IMR-90 (cell line): ENCODE measurements at regions not wholly inside any gene's neighbourhood (a gene's known extent, or its start where the extent isn't known, plus 50 kb on each side); places are given as distances from the start of the nearest gene placed in this dataset.

Source experiments
- CHD1 ChIP-seq: IDR thresholded peaks from 2 replicates; pipeline ENCODE4 v1.6.1; 2012; ENCODE audit warnings: low read depth, low read length, improper control_type of control experiment
- FOS ChIP-seq: fragments of 150-350 bp; IDR thresholded peaks from 2 replicates; pipeline ENCODE4 v1.6.1; 2016; ENCODE audit warnings: low read depth, low read length
- MXI1 ChIP-seq: IDR thresholded peaks from 2 replicates; pipeline ENCODE4 v1.6.1; 2012; ENCODE audit warnings: low read depth, mild to moderate bottlenecking, low read length, moderate library complexity, borderline replicate concordance
- POLR2A ChIP-seq: IDR thresholded peaks from 2 replicates; pipeline ENCODE4 v1.6.1; 2012; ENCODE audit warnings: mild to moderate bottlenecking, low read depth, low read length
- RAD21 ChIP-seq: IDR thresholded peaks from 2 replicates; pipeline ENCODE4 v1.6.1; 2012; ENCODE audit warnings: low read length, improper control_type of control experiment
- RFX5 ChIP-seq: IDR thresholded peaks from 2 replicates; pipeline ENCODE4 v1.8.0; 2012; ENCODE audit warnings: low read depth, mild to moderate bottlenecking, low read length, moderate library complexity
- SMC3 ChIP-seq: fragments of 150-350 bp; IDR thresholded peaks from 2 replicates; pipeline ENCODE4 v1.6.1; 2016; ENCODE audit warnings: low read depth, mild to moderate bottlenecking, antibody characterized with exemption, low read length, moderate library complexity
- TF ChIP-seq, protein P1 (sequence below): conservative IDR thresholded peaks from 2 replicates; pipeline ENCODE4 v1.5.1; 2012; ENCODE audit warnings: mild to moderate bottlenecking, low read depth, low read length, improper control_type of control experiment

DNA sequence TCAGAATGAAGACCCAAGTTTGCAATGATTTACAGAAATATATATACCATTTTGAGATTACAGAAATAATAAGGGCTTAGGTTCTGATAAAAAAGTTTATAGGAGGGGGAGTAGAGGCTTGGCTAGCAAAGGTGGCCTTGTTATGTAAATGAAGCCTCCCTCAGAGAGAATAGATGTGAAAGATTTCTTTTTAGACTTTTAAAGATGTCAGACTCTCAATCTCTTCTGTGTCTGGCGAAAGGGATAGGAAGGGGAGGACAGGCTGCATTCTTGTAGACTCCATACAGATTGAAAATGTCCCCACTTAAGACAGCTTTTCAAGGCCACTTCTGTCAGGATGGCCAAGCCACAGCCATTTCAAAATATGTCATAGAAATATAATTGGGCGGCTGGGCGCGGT, 63.1 kb upstream of the CLINT1 start:
- TF ChIP-seq, protein P1, sequence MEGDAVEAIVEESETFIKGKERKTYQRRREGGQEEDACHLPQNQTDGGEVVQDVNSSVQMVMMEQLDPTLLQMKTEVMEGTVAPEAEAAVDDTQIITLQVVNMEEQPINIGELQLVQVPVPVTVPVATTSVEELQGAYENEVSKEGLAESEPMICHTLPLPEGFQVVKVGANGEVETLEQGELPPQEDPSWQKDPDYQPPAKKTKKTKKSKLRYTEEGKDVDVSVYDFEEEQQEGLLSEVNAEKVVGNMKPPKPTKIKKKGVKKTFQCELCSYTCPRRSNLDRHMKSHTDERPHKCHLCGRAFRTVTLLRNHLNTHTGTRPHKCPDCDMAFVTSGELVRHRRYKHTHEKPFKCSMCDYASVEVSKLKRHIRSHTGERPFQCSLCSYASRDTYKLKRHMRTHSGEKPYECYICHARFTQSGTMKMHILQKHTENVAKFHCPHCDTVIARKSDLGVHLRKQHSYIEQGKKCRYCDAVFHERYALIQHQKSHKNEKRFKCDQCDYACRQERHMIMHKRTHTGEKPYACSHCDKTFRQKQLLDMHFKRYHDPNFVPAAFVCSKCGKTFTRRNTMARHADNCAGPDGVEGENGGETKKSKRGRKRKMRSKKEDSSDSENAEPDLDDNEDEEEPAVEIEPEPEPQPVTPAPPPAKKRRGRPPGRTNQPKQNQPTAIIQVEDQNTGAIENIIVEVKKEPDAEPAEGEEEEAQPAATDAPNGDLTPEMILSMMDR: no peak
- TF ChIP-seq CHD1: no peak
- no peak for TF ChIP-seq POLR2A
- no peak for TF ChIP-seq RFX5
- no peak for TF ChIP-seq SMC3
- TF ChIP-seq FOS: no peak
- TF ChIP-seq MXI1: no peak
- no peak for TF ChIP-seq RAD21
